H9 (cell line): ENCODE measurements at regions not wholly inside any gene's neighbourhood (a gene's known extent, or its start where the extent isn't known, plus 50 kb on each side); places are given as distances from the start of the nearest gene placed in this dataset.

Experiments used
- DNase-seq: peaks from one replicate; pipeline ENCODE4 v3.0.0-alpha.2; 2017
- H2AFZ ChIP-seq: one replicate; pipeline ENCODE4 v1.6.1; 2013; ENCODE audit warnings: mild to moderate bottlenecking, low read length, control low read depth, moderate library complexity
- H2AK5ac ChIP-seq: 2 replicates; pipeline ENCODE4 v1.6.1; 2013; ENCODE audit warnings: low read length, control low read depth, mixed read lengths; ENCODE audit not compliant: insufficient read length
- H2BK120ac ChIP-seq: one replicate; pipeline ENCODE4 v1.6.1; 2013; ENCODE audit warnings: low read depth, mild to moderate bottlenecking, low read length, control low read depth, inconsistent platforms; ENCODE audit not compliant: poor library complexity, severe bottlenecking
- H2BK12ac ChIP-seq: 2 replicates; pipeline ENCODE4 v1.6.1; 2013; ENCODE audit warnings: low read length, control low read depth, mixed read lengths, low read depth; ENCODE audit not compliant: insufficient read length
- H2BK15ac ChIP-seq: 2 replicates; pipeline ENCODE4 v1.6.1; 2013; ENCODE audit warnings: low read depth, low read length, control low read depth
- H2BK20ac ChIP-seq: one replicate; pipeline ENCODE4 v1.6.1; 2013; ENCODE audit warnings: low read depth, mild to moderate bottlenecking, low read length, control low read depth, inconsistent platforms; ENCODE audit not compliant: poor library complexity, severe bottlenecking
- H2BK5ac ChIP-seq: 2 replicates; pipeline ENCODE4 v1.6.1; 2013; ENCODE audit warnings: low read length, control low read depth, mixed read lengths; ENCODE audit not compliant: insufficient read length
- H3K14ac ChIP-seq: 2 replicates; pipeline ENCODE4 v1.6.1; 2013; ENCODE audit warnings: low read length, control low read depth; ENCODE audit not compliant: insufficient read depth
- H3K18ac ChIP-seq: 2 replicates; pipeline ENCODE4 v1.6.1; 2013; ENCODE audit warnings: low read depth, mild to moderate bottlenecking, mixed read lengths, low read length, control low read depth; ENCODE audit not compliant: insufficient read length
- H3K23ac ChIP-seq: 2 replicates; pipeline ENCODE4 v1.6.1; 2013; ENCODE audit warnings: low read length, control low read depth, mixed read lengths, low read depth; ENCODE audit not compliant: insufficient read length
- H3K23me2 ChIP-seq: 2 replicates; pipeline ENCODE4 v1.6.1; 2013; ENCODE audit warnings: low read depth, mild to moderate bottlenecking, mixed read lengths, low read length, control low read depth; ENCODE audit not compliant: insufficient read length, poor library complexity, severe bottlenecking
- H3K27ac ChIP-seq: 2 replicates; pipeline ENCODE4 v1.5.1; 2013; ENCODE audit warnings: low read length, control low read depth, mixed read lengths, low read depth; ENCODE audit not compliant: insufficient read length
- H3K27me3 ChIP-seq: 2 replicates; pipeline ENCODE4 v1.6.1; 2013; ENCODE audit warnings: low read length, control low read depth, inconsistent platforms; ENCODE audit not compliant: insufficient read depth
- H3K4ac ChIP-seq: 2 replicates; pipeline ENCODE4 v1.6.1; 2013; ENCODE audit warnings: low read depth, mild to moderate bottlenecking, control low read depth, inconsistent platforms, low read length, moderate library complexity
- H3K4me1 ChIP-seq: 2 replicates; pipeline ENCODE4 v1.6.1; 2013; ENCODE audit warnings: low read length, control low read depth, inconsistent platforms; ENCODE audit not compliant: insufficient read depth
- H3K4me2 ChIP-seq: 2 replicates; pipeline ENCODE4 v1.6.1; 2013; ENCODE audit warnings: low read length, control low read depth, mixed read lengths; ENCODE audit not compliant: insufficient read length, insufficient read depth
- H3K56ac ChIP-seq: 2 replicates; pipeline ENCODE4 v1.6.1; 2013; ENCODE audit warnings: low read depth, mild to moderate bottlenecking, mixed read lengths, low read length, control low read depth; ENCODE audit not compliant: insufficient read length
- H3K79me1 ChIP-seq: 2 replicates; pipeline ENCODE4 v1.6.1; 2013; ENCODE audit warnings: low read depth, mild to moderate bottlenecking, moderate library complexity, low read length, control low read depth, inconsistent platforms; ENCODE audit not compliant: insufficient read depth, poor library complexity, severe bottlenecking
- H3K79me2 ChIP-seq: 2 replicates; pipeline ENCODE4 v1.6.1; 2013; ENCODE audit warnings: low read length, control low read depth, inconsistent platforms; ENCODE audit not compliant: insufficient read depth
- H3K9ac ChIP-seq: 2 replicates; pipeline ENCODE4 v1.6.1; 2013; ENCODE audit warnings: low read length, control low read depth, mixed read lengths; ENCODE audit not compliant: insufficient read length; ENCODE audit errors: extremely low read depth
- H3K9me3 ChIP-seq: one replicate; pipeline ENCODE4 v1.6.1; 2013; ENCODE audit warnings: low read depth, low read length, inconsistent platforms; ENCODE audit not compliant: control insufficient read depth
- H3T11ph ChIP-seq: one replicate; pipeline ENCODE4 v1.6.1; 2013; ENCODE audit warnings: mild to moderate bottlenecking, low read length, control low read depth, inconsistent platforms
- H4K20me1 ChIP-seq: one replicate; pipeline ENCODE4 v1.6.1; 2013; ENCODE audit not compliant: control insufficient read depth, insufficient read length, insufficient read depth
- H4K5ac ChIP-seq: 2 replicates; pipeline ENCODE4 v1.6.1; 2013; ENCODE audit warnings: low read depth, mild to moderate bottlenecking, mixed read lengths, low read length, control low read depth; ENCODE audit not compliant: insufficient read length
- H4K8ac ChIP-seq: replicated peaks from 2 replicates; pipeline ENCODE4 v1.6.1; 2013; ENCODE audit warnings: low read length, control low read depth, mixed read lengths, low read depth; ENCODE audit not compliant: insufficient read length
- H4K91ac ChIP-seq: 2 replicates; pipeline ENCODE4 v1.6.1; 2013; ENCODE audit warnings: low read depth, mild to moderate bottlenecking, moderate library complexity, mixed read lengths, low read length, control low read depth; ENCODE audit not compliant: insufficient read length
- H3K27ac Mint-ChIP-seq, 3 experiments: 2 replicates in 2 of 3; 3 replicates in 1 of 3; pipeline ENCODE4 v1.8.0; 2020 to 2021; ENCODE audit warnings: mixed read lengths in 3 of 3, mild to moderate bottlenecking in 1 of 3, moderate library complexity in 1 of 3
- H3K27me3 Mint-ChIP-seq: 2 replicates; pipeline ENCODE4 v1.8.0; 2021; ENCODE audit warnings: low read depth, mild to moderate bottlenecking, moderate library complexity, mixed read lengths
- H3K36me3 Mint-ChIP-seq, 3 experiments: 2 replicates in 2 of 3; 3 replicates in 1 of 3; pipeline ENCODE4 v1.8.0; 2020 to 2021; ENCODE audit warnings: low read depth in 3 of 3, mixed read lengths in 3 of 3; ENCODE audit not compliant: insufficient read depth in 1 of 3
- H3K4me1 Mint-ChIP-seq, 2 experiments: 2 replicates each; pipeline ENCODE4 v1.8.0; 2020; ENCODE audit warnings: mixed read lengths in 2 of 2
- H3K4me3 Mint-ChIP-seq, 2 experiments: 2 replicates in 1 of 2; 3 replicates in 1 of 2; pipeline ENCODE4 v1.8.0; 2020 to 2021; ENCODE audit warnings: mild to moderate bottlenecking in 2 of 2, mixed read lengths in 2 of 2, moderate library complexity in 1 of 2
- H3K9me3 Mint-ChIP-seq, 2 experiments: 2 replicates in 1 of 2; 3 replicates in 1 of 2; pipeline ENCODE4 v1.8.0; 2020; ENCODE audit warnings: mild to moderate bottlenecking in 2 of 2, mixed read lengths in 2 of 2, moderate library complexity in 1 of 2
- CTCF ChIP-seq: fragments of 200-600 bp; sonication (generic); conservative IDR thresholded peaks from 3 replicates; pipeline ENCODE4 v1.8.0; 2021; ENCODE audit warnings: antibody characterized with exemption, mild to moderate bottlenecking
- WGBS: extraction: QIAGEN DNeasy Blood & Tissue Kit; methylation state at CpG from one replicate; pipeline ENCODE4 v1.1.7; 2013; ENCODE audit warnings: missing lambda C conversion rate, low lambda C conversion rate, mixed read lengths; ENCODE audit not compliant: insufficient read length; ENCODE audit errors: extremely low coverage; 5-methylcytosine and 5-hydroxymethylcytosine counted together

- Histone ChIP-seq H3K4ac (no peak overlapping the region), H3K9me3 (no peaks in the 10 kb centered on the region), H2BK15ac (no peak overlapping the region), H4K5ac (no peak overlapping the region), H3K23me2 (no peaks in the 10 kb centered on the region), H3K14ac (no peak overlapping the region), H2AFZ (no peak overlapping the region), H3K9ac (no peak overlapping the region), H4K20me1 (no peaks in the 10 kb centered on the region), H2AK5ac (no peak overlapping the region), H3T11ph (no peak overlapping the region), H2BK20ac (no peak overlapping the region), H3K56ac (no peak overlapping the region), H3K79me2 (no peaks in the 10 kb centered on the region), H3K23ac (no peak overlapping the region), H3K27me3 (no peaks in the 10 kb centered on the region), H3K18ac (no peak overlapping the region), H4K8ac (no peak overlapping the region), H3K4me2 (no peak overlapping the region), H2BK12ac (no peak overlapping the region), H2BK120ac (no peak overlapping the region), H3K27ac (no peak overlapping the region), H3K4me1 (no peaks in the 10 kb centered on the region), H4K91ac (no peak overlapping the region), H2BK5ac (no peak overlapping the region), H3K79me1 (no peaks in the 10 kb centered on the region)
- H3K4me3 Mint-ChIP-seq: no peak overlapping the region
- no CpG with 5 or more reads among the region's 2 CpGs for WGBS
- H3K36me3 Mint-ChIP-seq: no peaks in the 10 kb centered on the region
- H3K27ac Mint-ChIP-seq: no peak overlapping the region
- no peaks in the 10 kb centered on the region for H3K9me3 Mint-ChIP-seq
- no peak for DNase-seq
- no peaks in the 10 kb centered on the region for H3K27me3 Mint-ChIP-seq
- H3K4me1 Mint-ChIP-seq: peaks cover 7 to 9% of the 10 kb centered on the region in 2 experiments
- no peak for TF ChIP-seq CTCF
Measured at GRCh38 chr6:105497549-105497948, 94.7 kb upstream of the PREP start.
